Liver (tissue), 3 donors: ENCODE measurements at regions not wholly inside any gene's neighbourhood (a gene's known extent, or its start where the extent isn't known, plus 50 kb on each side); places are given as distances from the start of the nearest gene placed in this dataset.

ENCODE experiments used
- ATF3 ChIP-seq: IDR thresholded peaks from 2 replicates; pipeline ENCODE4 v1.6.1; 2016; ENCODE audit warnings: antibody characterized with exemption
- CTCF ChIP-seq: fragments of 150-350 bp; IDR thresholded peaks from 2 replicates; pipeline ENCODE4 v1.5.1; 2017; ENCODE audit warnings: improper control_type of control experiment, low read depth, low read length; ENCODE audit not compliant: missing input control
- JUND ChIP-seq, 2 donors: IDR thresholded peaks; 2 replicates each; pipeline ENCODE4 v1.6.1; 2016; ENCODE audit warnings: antibody characterized with exemption in 2 of 2
- MAX ChIP-seq: IDR thresholded peaks from 2 replicates; pipeline ENCODE4 v1.6.1; 2016; ENCODE audit warnings: antibody characterized with exemption
- RAD21 ChIP-seq, 2 donors: IDR thresholded peaks; 2 replicates each; pipeline ENCODE4 v1.6.1; 2016; ENCODE audit warnings: antibody characterized with exemption in 2 of 2, mild to moderate bottlenecking in 2 of 2
- YY1 ChIP-seq: IDR thresholded peaks from 2 replicates; pipeline ENCODE4 v1.6.1; 2016; ENCODE audit warnings: antibody characterized with exemption, mild to moderate bottlenecking
- donor health status: healthy.
- donor health status: healthy.

GRCh38 chr9:86548220-86548619 is 194.0 kb upstream of the TUT7 start:
- TF ChIP-seq CTCF (no peak), MAX (no peak), JUND (IDR thresholded peaks at IDR 0.05) (no peak), RAD21 (IDR thresholded peaks at IDR 0.05) (no peak), YY1 (no peak), ATF3 (no peak)
